Stimulated activated memory B cell treated with anti-CD40 and anti-IgM and Interleukin-4, amounts not matched to agents 10 μg/mL and 1 μg/mL and 100 μg/mL, for 72 hours (primary cell): ENCODE measurements at regions not wholly inside any gene's neighbourhood (a gene's known extent, or its start where the extent isn't known, plus 50 kb on each side); places are given as distances from the start of the nearest gene placed in this dataset.

Experiments used
- ATAC-seq: fragments of 150-1000 bp; cut with Tn5 transposase; 2 replicates; pipeline ENCODE4 v1.10.0; 2021
- H3K27ac Mint-ChIP-seq: one replicate; pipeline ENCODE4 v1.8.0; 2022; ENCODE audit warnings: mild to moderate bottlenecking, mixed read lengths
- H3K27me3 Mint-ChIP-seq: one replicate; pipeline ENCODE4 v1.8.0; 2022; ENCODE audit warnings: mixed read lengths
- H3K36me3 Mint-ChIP-seq: one replicate; pipeline ENCODE4 v1.8.0; 2022; ENCODE audit warnings: mixed read lengths
- H3K4me1 Mint-ChIP-seq: one replicate; pipeline ENCODE4 v1.8.0; 2022; ENCODE audit warnings: mixed read lengths
- H3K4me3 Mint-ChIP-seq: one replicate; pipeline ENCODE4 v1.8.0; 2022; ENCODE audit warnings: mild to moderate bottlenecking, moderate library complexity, mixed read lengths
- H3K9me3 Mint-ChIP-seq: one replicate; pipeline ENCODE4 v1.8.0; 2022; ENCODE audit warnings: mixed read lengths

DNA sequence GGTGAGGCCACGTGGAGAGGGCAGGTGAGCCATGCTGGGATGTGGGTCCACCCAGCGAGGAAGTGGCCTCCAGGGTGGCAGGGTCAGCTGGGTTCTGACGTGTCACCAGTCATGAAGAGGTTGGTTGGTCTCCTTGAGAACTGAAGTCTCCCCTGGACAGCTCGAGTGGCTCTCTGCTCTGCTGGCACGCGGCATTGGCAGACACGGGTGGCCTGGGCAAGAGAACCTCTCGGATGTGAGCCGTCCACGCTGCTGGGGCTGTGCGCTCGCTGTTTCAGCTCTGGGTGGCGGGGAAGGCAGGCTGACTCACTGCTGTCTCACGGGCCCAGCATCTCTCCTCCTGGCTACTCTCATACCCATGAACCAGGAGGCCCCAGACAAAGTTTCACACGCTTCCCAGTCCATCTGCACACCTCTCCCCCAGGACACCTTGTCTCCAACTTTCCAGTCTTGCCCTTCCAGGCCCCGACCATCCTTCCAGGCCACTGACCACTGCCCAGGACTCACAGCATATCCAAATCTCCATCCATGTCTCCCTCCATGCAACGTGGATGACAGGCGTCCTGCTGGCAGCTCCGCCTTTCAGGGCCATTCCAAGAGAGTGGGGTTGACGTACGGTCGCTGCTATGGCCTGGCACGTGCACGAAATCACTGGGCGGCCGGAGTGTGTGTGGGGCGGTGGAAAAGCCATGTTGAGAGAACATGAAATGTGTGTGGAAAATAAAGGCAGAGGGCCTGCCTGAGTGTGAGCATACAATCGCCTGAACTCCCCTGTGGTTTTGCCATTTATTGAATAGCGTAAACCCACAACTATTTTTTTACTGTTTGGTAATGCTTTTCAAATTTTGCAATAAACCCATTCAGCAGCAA, 145.0 kb upstream of the COL5A1 start:
- no peak overlapping the region for H3K27ac Mint-ChIP-seq
- peaks cover 5% of the 10 kb centered on the region for H3K4me1 Mint-ChIP-seq
- H3K27me3 Mint-ChIP-seq, result peaks cover 78% of the 10 kb centered on the region
- no peaks in the 10 kb centered on the region for H3K9me3 Mint-ChIP-seq
- no peak overlapping the region for H3K4me3 Mint-ChIP-seq
- no peak for ATAC-seq
- H3K36me3 Mint-ChIP-seq, result no peaks in the 10 kb centered on the region

DNA sequence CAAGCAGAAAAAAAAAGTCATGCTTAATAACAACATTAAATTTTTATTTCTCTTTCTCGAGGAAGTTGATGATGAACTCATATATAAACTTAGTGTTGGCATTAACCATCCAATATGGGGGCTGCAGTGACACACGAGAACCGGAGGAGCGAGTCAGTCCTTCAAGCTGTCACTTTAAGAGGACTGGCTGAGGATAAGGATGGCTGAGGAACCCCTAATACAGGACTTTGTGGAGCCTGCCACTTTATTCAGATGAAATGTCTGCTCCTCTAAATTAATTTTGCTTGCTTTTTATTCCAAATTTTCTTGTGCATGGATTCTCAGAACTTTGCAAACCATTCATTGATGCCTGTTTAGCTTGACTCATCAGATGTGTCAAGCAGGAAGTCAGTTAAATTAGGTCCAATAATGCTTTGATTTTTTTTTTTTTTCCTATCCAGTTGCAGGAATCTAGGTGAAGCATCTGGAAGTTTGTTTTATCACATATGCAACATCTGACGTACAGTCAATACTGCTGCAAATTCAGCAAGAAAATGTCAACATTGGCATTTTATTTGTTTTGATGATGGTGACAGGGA, 144.2 kb upstream of the COL5A1 start:
- Mint-ChIP-seq H3K36me3 (no peaks in the 10 kb centered on the region), H3K4me3 (no peak overlapping the region), H3K27ac (no peak overlapping the region), H3K9me3 (no peaks in the 10 kb centered on the region), H3K27me3 (peaks cover 78% of the 10 kb centered on the region), H3K4me1 (peaks cover 9% of the 10 kb centered on the region)
- no peak for ATAC-seq

DNA sequence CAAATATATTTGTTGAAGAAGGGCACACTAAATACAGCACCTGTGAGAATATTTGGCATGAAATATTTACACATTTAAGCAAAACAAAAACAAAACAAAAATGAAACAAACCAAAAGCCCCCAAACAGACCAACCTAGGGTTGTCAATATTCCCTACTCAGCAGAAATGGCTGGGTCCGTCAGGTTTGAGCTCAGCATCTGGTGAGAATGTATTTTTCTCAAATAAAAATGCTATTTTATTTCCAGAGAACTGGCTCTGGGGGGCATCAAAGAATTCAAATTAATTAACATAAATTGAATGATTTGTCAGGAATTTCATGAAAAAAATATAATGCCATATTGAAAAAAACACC, 142.8 kb upstream of the COL5A1 start:
- no peaks in the 10 kb centered on the region for H3K9me3 Mint-ChIP-seq

DNA sequence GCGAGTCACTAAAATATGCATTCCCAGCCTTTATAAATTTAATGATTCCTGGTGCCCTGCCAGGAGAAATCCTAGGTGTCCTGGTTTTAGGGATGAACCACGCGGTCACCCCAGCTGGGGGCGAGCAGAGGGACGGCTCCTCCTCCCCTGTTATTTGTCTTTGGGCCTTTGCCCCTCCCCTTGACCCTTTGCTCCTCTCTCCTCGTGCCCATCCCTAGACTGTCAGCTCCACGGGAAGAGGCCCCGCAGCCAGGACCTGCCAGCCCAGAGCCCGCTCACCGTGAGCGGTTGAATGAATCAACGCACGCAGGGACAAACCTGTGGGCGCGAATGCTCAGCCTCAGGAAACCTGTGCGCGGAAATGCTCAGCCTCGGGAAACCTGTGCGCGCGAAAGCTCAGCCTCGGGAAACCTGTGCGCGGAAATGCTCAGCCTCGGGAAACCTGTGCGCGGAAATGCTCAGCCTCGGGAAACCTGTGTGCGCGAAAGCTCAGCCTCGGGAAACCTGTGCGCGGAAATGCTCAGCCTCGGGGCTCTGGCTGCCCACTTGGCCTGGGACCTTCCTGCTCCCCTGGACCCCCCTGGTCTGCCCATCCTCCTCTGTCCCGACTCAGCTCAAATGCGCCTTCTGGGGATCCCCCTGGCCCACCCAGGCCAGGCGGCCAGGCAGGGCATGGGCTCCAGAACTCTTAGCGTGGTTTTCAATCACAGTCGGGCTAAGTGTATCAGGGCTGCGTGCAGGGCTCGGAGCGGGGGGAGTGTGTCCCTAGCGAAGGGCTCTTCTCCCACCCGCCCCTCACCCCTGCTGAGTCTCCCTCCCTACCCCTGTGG, 140.5 kb upstream of the COL5A1 start:
- ATAC-seq, result no peak
- peaks cover 68% of the 10 kb centered on the region for H3K27me3 Mint-ChIP-seq

More for the DNA sequence above, 142.8 kb upstream of the COL5A1 start:
- no peak overlapping the region for H3K27ac Mint-ChIP-seq
- no peak overlapping the region for H3K4me3 Mint-ChIP-seq
- peaks cover 4% of the 10 kb centered on the region for H3K4me1 Mint-ChIP-seq
- no peaks in the 10 kb centered on the region for H3K36me3 Mint-ChIP-seq
- peaks cover 78% of the 10 kb centered on the region for H3K27me3 Mint-ChIP-seq
- ATAC-seq, result no peak

DNA sequence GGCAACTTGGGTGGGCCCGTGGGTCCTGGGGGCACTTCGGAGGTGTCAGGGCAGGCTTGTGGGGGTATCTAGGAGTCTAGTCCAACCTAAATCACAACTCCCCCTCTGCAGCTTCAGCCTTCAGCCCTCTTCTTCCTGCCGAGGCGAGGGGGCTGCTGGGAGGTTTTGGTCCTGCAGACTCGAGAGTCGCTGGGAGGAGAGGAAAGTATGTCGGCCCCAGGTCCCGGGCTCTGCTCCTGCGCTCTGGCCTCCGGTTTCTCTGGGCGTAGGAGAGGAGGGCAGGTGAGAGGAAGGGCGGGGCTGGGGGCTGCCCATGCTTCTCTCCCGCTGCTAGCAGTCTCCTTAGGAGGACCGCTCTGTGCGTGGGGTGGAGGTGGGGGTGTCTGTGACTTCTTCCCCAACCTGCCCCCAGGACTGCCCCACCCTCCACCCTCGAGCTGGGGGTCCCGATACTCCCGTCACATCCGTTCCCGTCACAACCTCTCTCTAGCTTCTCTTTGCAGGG, 139.8 kb upstream of the COL5A1 start:
- peaks cover 61% of the 10 kb centered on the region for H3K27me3 Mint-ChIP-seq
- no peaks in the 10 kb centered on the region for H3K9me3 Mint-ChIP-seq
- no peak overlapping the region for H3K4me3 Mint-ChIP-seq
- peaks cover 4% of the 10 kb centered on the region for H3K4me1 Mint-ChIP-seq
- ATAC-seq, result peak; percentile 19
- no peak overlapping the region for H3K27ac Mint-ChIP-seq
- no peaks in the 10 kb centered on the region for H3K36me3 Mint-ChIP-seq

More for the DNA sequence above, 140.5 kb upstream of the COL5A1 start:
- Mint-ChIP-seq H3K4me3 (no peak overlapping the region), H3K36me3 (no peaks in the 10 kb centered on the region), H3K27ac (no peak overlapping the region), H3K9me3 (no peaks in the 10 kb centered on the region), H3K4me1 (peaks cover 4% of the 10 kb centered on the region)

DNA sequence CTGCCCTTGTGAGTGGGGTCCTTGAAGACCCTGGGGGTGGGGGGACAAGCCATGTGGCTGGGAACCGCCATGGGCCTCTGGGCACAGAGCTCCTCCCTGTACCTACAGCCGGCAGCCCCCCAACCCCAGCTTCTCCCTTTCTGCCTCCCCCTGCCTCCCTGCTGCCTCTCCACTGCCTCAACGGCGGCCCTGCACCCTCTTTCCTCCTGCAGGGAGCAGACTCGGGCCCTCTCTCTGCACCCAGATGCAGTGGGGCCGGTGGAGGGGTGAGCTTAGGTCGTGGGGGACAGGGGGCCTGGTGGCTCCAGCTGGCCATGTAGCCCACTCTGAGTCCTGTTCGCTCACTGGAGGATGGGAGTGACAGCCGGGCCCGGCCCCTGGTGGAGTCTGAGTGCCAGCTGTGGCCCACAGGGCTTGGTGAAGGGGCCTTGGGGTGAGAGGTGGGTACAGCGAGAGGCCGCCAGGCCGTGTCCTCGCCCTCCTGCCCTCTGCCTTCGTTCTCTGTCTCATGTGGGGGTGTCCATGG, 139.3 kb upstream of the COL5A1 start:
- Mint-ChIP-seq H3K36me3 (no peaks in the 10 kb centered on the region), H3K4me3 (no peak overlapping the region), H3K27ac (no peak overlapping the region), H3K4me1 (peaks cover 4% of the 10 kb centered on the region), H3K27me3 (peaks cover 56% of the 10 kb centered on the region), H3K9me3 (no peaks in the 10 kb centered on the region)
- ATAC-seq, result peak; percentile 38

DNA sequence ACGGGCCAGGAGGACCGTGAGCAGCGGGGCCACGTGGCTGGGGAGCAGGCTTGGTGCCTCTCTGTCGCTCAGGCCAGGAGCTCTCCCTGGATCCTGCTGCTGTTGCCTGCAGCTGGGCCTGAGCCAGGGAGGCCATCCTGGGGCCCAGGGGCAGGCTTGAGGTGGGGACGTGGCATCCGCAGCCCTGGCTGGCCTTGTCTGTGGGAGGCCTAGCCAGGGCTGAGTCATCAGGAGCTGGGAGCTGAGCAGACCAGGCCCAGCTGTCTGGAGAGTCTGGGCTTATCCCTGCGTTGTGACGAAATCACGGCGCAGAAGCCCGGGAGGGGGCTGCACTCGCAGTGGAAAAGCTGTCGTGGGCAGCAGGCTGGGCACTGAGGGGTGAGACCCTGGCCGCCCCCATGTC, 138.8 kb upstream of the COL5A1 start:
- Mint-ChIP-seq H3K4me3 (no peak overlapping the region), H3K36me3 (no peaks in the 10 kb centered on the region), H3K4me1 (peaks cover 4% of the 10 kb centered on the region), H3K9me3 (no peaks in the 10 kb centered on the region), H3K27ac (no peak overlapping the region), H3K27me3 (peaks cover 51% of the 10 kb centered on the region)
- ATAC-seq, result peak; percentile 12

DNA sequence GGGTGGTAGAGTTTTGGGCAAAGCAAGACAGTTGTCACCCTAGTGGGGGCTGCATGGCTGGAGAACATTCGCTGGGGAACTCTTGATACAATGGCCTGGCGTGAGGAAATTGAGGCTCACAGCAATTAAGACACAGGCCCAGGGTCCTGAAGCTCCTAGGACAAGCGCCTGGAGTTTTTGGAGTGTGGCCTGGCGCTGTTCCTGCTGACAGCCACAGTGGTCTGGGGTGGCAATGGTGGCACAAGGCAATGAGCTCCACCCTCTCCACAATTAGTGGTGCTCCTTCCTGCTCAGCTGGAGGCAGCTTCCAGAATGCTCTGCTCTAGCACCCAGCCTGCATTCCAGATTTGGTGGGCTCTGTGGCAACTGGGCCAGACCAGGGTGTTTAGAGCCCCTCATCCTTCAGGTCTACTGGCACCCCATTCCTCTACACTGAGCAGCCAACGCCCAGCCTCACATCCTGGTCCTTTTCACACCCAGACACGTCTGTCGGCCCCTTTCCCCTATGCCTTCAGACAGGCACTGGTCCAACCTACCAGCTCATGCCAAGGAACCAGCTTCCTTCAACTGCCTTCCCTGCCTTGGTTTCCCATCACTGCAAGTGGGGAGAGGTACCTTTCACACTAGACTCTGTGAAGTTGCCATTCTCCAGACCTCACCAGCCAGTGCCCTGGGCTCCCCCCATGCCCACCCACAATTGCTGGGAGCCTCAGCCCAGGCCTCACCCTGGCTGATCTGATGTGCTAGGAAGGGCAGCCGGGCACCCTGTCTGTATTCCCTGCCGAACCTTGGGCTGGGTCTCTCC, 138.1 kb upstream of the COL5A1 start:
- H3K36me3 Mint-ChIP-seq, result no peaks in the 10 kb centered on the region
- H3K4me1 Mint-ChIP-seq, result peaks cover 4% of the 10 kb centered on the region
- H3K4me3 Mint-ChIP-seq, result no peak overlapping the region
- no peaks in the 10 kb centered on the region for H3K9me3 Mint-ChIP-seq
- no peak overlapping the region for H3K27ac Mint-ChIP-seq
- H3K27me3 Mint-ChIP-seq, result peaks cover 45% of the 10 kb centered on the region
- no peak for ATAC-seq

DNA sequence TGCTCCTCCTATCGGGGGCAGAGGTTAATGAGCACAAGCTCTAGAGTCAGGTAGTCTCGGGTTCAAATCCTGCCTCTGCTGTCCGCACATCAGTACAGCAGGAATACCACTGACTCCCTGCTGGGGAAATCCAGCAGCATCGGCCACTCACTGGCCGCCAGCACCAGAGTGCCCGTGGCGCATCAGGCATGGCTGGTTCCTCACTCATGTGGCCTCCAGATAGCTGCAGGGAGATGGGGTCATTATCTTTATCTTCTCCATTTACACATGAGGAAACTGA, 137.6 kb upstream of the COL5A1 start:
- Mint-ChIP-seq H3K27ac (no peak overlapping the region), H3K4me1 (peaks cover 4% of the 10 kb centered on the region)
- ATAC-seq, result no peak

DNA sequence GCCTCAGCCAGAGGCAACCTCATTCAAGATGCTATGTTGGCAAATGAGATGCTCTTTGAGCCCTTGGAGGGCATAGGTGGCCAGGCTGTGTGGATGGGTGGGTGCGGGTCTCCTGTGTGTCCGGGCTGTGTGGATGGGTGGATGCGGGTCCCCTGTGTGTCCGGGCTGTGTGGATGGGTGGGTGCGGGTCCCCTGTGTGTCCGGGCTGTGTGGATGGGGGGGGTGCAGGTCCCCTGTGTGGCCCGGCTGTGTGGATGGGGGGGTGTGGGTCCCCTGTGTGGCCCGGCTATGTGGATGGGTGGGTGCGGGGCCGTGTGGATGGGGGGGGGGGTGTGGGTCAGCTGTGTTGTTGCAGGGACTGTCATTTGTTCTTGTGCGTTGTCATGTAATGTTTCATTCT, 136.6 kb upstream of the COL5A1 start:
- Mint-ChIP-seq H3K27me3 (peaks cover 45% of the 10 kb centered on the region), H3K9me3 (no peaks in the 10 kb centered on the region)

More for the DNA sequence above, 137.6 kb upstream of the COL5A1 start:
- Mint-ChIP-seq H3K27me3 (peaks cover 45% of the 10 kb centered on the region), H3K9me3 (no peaks in the 10 kb centered on the region), H3K36me3 (no peaks in the 10 kb centered on the region), H3K4me3 (no peak overlapping the region)

DNA sequence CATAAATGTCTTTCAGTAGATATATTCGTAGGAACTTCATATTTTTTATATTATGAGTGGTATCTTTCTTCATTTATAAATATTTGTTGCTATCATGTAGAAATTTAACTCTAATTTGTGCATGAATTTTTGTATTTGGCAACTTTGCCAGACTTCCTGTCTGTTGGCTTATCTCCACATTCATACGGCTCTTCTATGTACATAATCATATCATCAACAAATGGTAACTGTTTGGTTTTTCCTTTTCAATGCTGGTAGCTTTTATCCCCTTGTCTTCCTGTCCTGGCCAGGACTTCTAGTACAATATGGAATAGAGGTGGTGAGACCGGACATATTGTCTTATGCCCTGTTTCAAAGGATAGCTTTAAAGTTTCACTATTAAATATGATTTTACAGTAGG, 132.3 kb upstream of the COL5A1 start:
- Mint-ChIP-seq H3K9me3 (peaks cover 3% of the 10 kb centered on the region), H3K27ac (no peak overlapping the region), H3K27me3 (peaks cover 34% of the 10 kb centered on the region), H3K4me3 (no peak overlapping the region), H3K36me3 (no peaks in the 10 kb centered on the region), H3K4me1 (no peaks in the 10 kb centered on the region)
- ATAC-seq, result no peak

More for the DNA sequence above, 136.6 kb upstream of the COL5A1 start:
- no peak overlapping the region for H3K27ac Mint-ChIP-seq
- H3K36me3 Mint-ChIP-seq, result no peaks in the 10 kb centered on the region
- no peak overlapping the region for H3K4me3 Mint-ChIP-seq
- peaks cover 4% of the 10 kb centered on the region for H3K4me1 Mint-ChIP-seq
- peak; percentile 55 for ATAC-seq

DNA sequence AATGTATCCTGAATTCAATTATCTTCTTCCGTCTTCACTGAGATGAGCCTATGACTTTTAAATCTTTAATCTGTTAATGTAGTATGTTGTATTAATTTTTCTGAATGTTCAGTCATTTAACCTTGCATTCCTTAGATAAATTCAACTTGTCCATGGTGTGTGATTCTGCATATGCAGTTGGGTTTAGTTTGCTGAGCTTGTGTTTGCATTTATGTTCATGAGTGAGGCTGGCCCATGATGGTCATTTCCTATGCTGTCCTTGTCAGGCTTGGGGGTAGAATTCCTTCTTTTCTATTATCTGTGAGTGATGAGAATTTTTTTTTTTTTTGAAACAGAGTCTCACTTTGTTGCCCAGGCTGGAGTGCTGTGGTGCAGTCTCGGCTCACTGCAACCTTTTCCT, 131.8 kb upstream of the COL5A1 start:
- H3K27me3 Mint-ChIP-seq, result peaks cover 34% of the 10 kb centered on the region
- no peak overlapping the region for H3K27ac Mint-ChIP-seq
- H3K4me3 Mint-ChIP-seq, result no peak overlapping the region
- no peak for ATAC-seq
- H3K36me3 Mint-ChIP-seq, result no peaks in the 10 kb centered on the region
- H3K9me3 Mint-ChIP-seq, result peaks cover 3% of the 10 kb centered on the region
- H3K4me1 Mint-ChIP-seq, result no peaks in the 10 kb centered on the region

DNA sequence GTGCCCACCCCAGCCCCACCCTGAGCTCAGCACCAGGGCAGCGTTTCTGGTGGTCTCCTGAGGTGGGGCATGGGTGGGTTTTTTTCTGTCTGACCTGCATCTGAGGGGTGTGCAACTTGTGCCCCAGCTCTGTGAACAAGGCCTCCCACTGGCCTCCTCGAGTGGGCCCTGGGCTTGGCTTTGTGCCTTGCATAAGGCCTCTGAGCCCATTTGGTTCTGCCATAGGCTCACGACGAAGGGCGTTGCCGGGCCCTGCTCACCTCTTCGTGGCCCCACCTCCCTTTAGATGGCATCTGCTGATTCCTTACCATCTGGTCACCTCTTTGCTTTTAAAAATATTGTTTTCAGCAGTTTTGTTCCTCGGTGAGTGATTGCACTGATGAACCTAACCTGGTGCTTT, 127.1 kb upstream of the COL5A1 start:
- no peaks in the 10 kb centered on the region for H3K4me1 Mint-ChIP-seq
- ATAC-seq, result no peak
- H3K27me3 Mint-ChIP-seq, result peaks cover 63% of the 10 kb centered on the region
- H3K4me3 Mint-ChIP-seq, result no peak overlapping the region
- H3K9me3 Mint-ChIP-seq, result peaks cover 3% of the 10 kb centered on the region
- no peak overlapping the region for H3K27ac Mint-ChIP-seq
- H3K36me3 Mint-ChIP-seq, result no peaks in the 10 kb centered on the region

DNA sequence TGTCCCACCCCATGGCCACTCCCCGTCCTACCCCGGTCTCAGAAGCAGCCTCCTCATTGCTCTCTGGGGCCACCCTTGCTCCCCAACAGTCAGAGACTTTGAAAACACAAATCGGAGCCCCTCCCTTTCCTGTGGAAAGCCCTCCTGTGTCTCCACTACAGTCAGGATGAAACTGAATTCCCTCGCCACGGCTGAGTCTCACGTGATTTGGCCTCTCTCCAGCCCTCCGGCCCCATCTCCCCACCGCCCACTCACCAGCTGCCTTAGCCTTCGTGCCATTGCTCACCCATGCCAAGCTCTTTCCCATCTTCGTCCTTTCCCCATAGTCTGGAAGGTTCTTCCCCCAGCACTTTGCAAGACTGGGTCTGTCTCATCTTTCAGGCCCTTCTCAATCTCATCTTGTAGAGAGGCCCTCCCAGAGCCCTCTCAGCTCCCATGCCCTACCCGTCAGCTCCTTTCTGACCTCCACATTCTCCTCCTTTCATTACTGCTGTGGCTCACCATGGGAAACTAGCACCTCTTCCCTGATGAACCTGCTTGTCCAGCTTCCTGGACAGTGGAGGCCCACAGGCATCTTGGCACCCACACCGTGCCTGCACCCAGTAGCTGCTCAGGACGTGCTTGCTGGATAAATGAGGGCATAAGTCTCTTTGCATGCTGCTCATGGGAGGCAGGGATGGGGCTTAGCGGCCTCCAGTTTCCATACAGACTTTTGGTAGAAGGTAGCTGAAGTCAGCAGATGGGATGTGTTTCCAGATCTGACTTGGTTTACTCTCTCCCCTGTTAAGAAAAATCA, 126.4 kb upstream of the COL5A1 start:
- H3K27me3 Mint-ChIP-seq, result peaks cover 63% of the 10 kb centered on the region
- ATAC-seq, result no peak
- peaks cover 3% of the 10 kb centered on the region for H3K9me3 Mint-ChIP-seq
- no peak overlapping the region for H3K27ac Mint-ChIP-seq
- no peaks in the 10 kb centered on the region for H3K36me3 Mint-ChIP-seq
- no peak overlapping the region for H3K4me3 Mint-ChIP-seq
- no peaks in the 10 kb centered on the region for H3K4me1 Mint-ChIP-seq
